Mucosa of descending colon (tissue), 3 donors: ENCODE measurements at regions not wholly inside any gene's neighbourhood (a gene's known extent, or its start where the extent isn't known, plus 50 kb on each side); places are given as distances from the start of the nearest gene placed in this dataset.
A peak's percentile ranks its signal among the peaks of the same experiment; 100 is the strongest.

Experiments
- ATAC-seq: fragments of 200-7000 bp; cut with Tn5 transposase; one replicate; pipeline ENCODE4 v1.9.1; 2020; ENCODE audit warnings: mild to moderate bottlenecking, moderate library complexity
- DNase-seq, 3 donors: peaks; one replicate each; pipeline ENCODE4 v3.0.0-alpha.2; 2020
- H3K36me3 ChIP-seq: fragments of 200-600 bp; one replicate; pipeline ENCODE4 v1.8.0; 2021; ENCODE audit warnings: low read depth, mild to moderate bottlenecking
- H3K4me1 ChIP-seq: fragments of 200-600 bp; one replicate; pipeline ENCODE4 v1.8.0; 2021; ENCODE audit warnings: low read depth, mild to moderate bottlenecking
- H3K4me3 ChIP-seq: fragments of 200-600 bp; one replicate; pipeline ENCODE4 v1.8.0; 2021; ENCODE audit warnings: mild to moderate bottlenecking
- H3K9me3 ChIP-seq: fragments of 200-600 bp; one replicate; pipeline ENCODE4 v1.8.0; 2021; ENCODE audit warnings: mild to moderate bottlenecking
- CTCF ChIP-seq: fragments of 200-600 bp; IDR thresholded peaks from one replicate; pipeline ENCODE4 v1.8.0; 2022; ENCODE audit warnings: antibody characterized with exemption, mild to moderate bottlenecking
- intact Hi-C, 2 donors: fragments of 100-400 bp; cut with DNase I in 1 of 2; cut with micrococcal nuclease in 1 of 2; formaldehyde crosslinking; loops; one replicate each; pipeline versions ENCODE4 v1.11.0 to v1.11.1; 2022; cut with DNase I, micrococcal nuclease
- donor health status: DM: no; HTN: no; CAD: no; lungs with moderate emphysema.
- donor health status: DM: no; HTN: no; CAD: no.
- donor health status: DM: no; HTN: yes; CAD: no.

- ATAC-seq (no peak), DNase-seq (no peak)
- Histone ChIP-seq H3K4me1 (peaks cover 27% of the 10 kb centered on the region), H3K4me3 (no peak overlapping the region), H3K9me3 (no peaks in the 10 kb centered on the region), H3K36me3 (no peaks in the 10 kb centered on the region)
- intact Hi-C loops = no loop called here
- no peak for TF ChIP-seq CTCF
Observed at GRCh38 chr2:235146871-235147565, 195.2 kb downstream of the SH3BP4 start.

GRCh38 chr2:235148201-235149170 lies 196.7 kb downstream of the SH3BP4 start:
- peak; percentile 68 for ATAC-seq

GRCh38 chr2:235149240-235149659 lies 197.4 kb downstream of the SH3BP4 start:
- ATAC-seq = no peak
- intact Hi-C loops = no loop called here

More at GRCh38 chr2:235148201-235149170, 196.7 kb downstream of the SH3BP4 start:
- H3K4me3 ChIP-seq = no peak overlapping the region
- H3K36me3 ChIP-seq = no peaks in the 10 kb centered on the region
- no peaks in the 10 kb centered on the region for H3K9me3 ChIP-seq
- DNase-seq = no peak
- H3K4me1 ChIP-seq = peaks cover 19% of the 10 kb centered on the region
- TF ChIP-seq CTCF = no peak
- intact Hi-C loops = no loop called here

GRCh38 chr2:235149736-235150135 lies 197.9 kb downstream of the SH3BP4 start:
- ATAC-seq (peak; percentile 94), DNase-seq (peak in 1 of 3 donors; percentile 62)
- H3K4me1 ChIP-seq = peaks cover 19% of the 10 kb centered on the region
- no peaks in the 10 kb centered on the region for H3K36me3 ChIP-seq
- H3K4me3 ChIP-seq = no peak overlapping the region
- H3K9me3 ChIP-seq = no peaks in the 10 kb centered on the region
- no peak for TF ChIP-seq CTCF
- intact Hi-C loops = no loop called here

More at GRCh38 chr2:235149240-235149659, 197.4 kb downstream of the SH3BP4 start:
- DNase-seq = no peak
- peaks cover 19% of the 10 kb centered on the region for H3K4me1 ChIP-seq
- H3K36me3 ChIP-seq = no peaks in the 10 kb centered on the region
- TF ChIP-seq CTCF = no peak
- H3K4me3 ChIP-seq = no peak overlapping the region
- H3K9me3 ChIP-seq = no peaks in the 10 kb centered on the region

GRCh38 chr2:235151152-235151551 lies 199.3 kb downstream of the SH3BP4 start:
- Histone ChIP-seq H3K9me3 (no peaks in the 10 kb centered on the region), H3K36me3 (no peaks in the 10 kb centered on the region), H3K4me3 (no peak overlapping the region), H3K4me1 (peaks cover 21% of the 10 kb centered on the region)
- ATAC-seq (no peak), DNase-seq (no peak)
- intact Hi-C loops = no loop called here
- no peak for TF ChIP-seq CTCF
